GM18867 (cell line): ENCODE measurements at regions not wholly inside any gene's neighbourhood (a gene's known extent, or its start where the extent isn't known, plus 50 kb on each side); places are given as distances from the start of the nearest gene placed in this dataset.

ENCODE experiments used
- ATAC-seq: cut with Tn5 transposase; IDR thresholded peaks from one replicate; pipeline ENCODE4 v1.9.1; 2021; ENCODE audit warnings: mild to moderate bottlenecking, moderate library complexity; ENCODE audit not compliant: unreplicated experiment

DNA sequence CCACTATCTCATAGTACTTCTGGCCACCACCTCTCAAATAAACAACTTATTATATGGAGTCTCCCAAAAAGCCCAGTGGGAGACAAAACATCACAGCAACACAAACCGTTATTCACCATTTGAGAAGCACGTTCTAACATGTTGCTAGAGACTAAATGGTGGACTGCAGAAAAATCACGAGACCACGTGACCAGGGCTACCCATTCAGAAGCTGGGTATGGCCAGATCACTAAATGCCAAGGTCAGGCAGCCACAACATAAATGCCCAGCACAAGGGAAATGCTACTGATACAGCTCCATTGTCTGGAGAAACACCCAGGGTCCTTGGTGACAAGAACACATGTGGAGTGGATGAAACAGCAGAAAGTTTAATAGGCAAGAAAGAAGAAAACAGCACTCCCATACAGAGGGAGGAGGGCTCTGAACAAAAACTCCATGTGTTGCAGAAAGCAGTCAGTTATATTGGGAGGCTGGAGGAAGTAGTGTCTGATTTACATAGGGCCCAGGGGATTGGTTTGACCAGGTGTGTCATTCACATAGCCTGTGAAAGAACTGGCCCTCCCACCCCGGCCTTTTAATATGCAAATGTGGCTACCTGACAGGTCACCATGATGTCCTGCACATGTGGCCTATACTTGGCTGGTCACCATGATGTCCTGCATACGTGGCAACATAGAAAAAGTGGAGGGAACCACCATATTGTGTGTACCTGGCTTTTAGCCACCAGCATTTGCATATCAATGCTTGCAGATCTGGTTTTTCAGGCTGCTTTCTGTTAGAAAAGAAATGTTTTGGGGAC is 97.2 kb downstream of the TRIM36 start:
- ATAC-seq: no peak

DNA sequence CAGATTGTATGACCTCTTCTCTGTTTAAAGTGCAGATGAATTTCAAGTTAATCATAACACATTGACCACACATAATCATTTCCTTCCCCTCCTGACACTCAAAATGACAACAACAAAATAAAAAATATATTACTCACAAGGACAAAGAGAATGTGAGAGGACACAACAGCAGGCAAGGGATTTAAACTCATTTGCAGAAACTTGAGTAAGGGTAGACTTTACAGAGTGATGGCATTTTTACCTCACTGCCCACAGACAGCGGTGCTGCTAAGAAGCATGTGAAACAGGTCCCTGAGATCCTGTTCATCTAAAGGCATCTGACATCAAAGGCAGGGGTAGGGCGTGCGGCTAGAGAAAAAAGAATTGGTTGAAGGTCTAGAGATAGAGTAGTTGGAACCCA is 99.0 kb downstream of the TRIM36 start:
- no peak for ATAC-seq

DNA sequence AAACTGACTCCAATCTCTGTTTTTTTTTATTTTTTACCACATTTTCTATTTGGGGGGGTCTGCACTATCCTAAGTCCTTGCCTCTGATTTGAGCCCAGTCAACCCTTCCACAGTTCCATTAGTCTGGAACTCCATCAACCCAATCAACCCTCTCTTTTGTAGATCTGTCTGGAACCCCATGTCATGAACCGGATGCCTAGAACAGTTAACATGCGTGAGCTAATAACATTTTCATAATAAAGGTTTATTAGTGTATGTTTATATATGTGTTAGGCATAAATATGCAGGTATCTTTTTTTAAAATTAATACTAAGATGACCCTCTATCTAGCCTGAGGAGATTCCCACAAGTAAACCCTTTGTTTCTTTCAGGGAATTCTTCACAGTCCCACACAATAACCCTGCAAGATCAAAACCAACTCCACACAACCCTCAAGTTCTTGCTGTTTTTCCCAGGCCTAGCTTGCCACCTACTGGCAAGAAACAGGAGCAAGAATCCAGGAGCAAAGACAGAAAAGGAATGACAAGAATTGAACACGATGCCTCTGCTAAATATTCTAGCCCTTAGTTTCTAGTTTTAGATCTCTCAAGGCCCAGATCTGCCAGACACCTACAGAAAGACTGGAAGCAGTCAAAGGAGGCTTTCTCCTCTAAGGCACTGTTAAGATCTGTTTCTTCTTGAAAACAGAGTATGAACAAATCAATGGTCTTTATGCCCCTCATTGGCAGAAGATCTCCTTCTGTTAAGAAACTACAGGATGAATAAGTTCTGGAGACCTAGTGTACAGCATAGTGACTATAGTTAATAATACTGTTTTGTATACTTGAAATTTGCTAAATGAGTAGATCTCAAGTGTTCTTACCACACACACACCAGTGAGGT is 100.4 kb downstream of the TRIM36 start:
- peak; percentile 48 for ATAC-seq

DNA sequence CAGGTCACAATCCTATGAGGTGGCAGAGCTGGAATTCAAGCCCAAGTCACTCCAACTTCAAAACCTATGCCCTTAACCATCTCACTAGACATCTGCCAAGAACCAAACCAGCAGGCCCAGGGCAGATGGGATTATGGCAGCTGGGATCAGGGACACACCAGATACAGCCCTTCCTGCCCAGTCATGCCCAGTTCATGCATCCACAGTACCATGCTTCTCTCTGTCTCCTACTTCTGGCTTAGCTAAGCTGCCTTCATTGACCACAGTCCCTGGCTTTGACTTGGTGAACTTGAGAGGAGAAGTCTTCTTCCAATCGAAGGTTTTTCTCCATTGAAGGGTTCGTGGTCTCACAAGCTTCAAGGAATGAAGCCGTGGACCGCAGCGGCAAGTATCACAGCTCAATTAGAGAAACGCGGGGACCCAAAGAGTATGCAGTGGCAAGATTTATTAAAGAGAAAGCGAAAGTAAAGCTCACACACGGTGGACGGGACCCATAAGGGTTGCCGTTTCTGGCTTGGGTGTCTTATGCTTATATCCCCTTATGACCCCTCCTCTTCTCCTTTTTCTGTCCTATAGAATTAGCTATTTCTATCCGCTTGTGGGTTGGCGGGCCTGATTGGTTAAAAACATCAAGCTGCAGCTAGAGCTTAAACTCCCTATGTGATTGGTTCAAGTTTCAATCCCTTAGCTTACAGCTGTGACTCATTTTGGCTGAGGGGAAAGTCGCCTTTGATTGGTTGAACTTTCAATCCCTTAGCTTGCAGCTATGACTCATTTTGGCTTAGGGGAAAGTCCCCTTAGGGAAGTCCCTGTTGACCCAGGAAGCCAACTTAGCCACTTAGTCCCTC is 101.2 kb downstream of the TRIM36 start:
- ATAC-seq: peak; percentile 79

DNA sequence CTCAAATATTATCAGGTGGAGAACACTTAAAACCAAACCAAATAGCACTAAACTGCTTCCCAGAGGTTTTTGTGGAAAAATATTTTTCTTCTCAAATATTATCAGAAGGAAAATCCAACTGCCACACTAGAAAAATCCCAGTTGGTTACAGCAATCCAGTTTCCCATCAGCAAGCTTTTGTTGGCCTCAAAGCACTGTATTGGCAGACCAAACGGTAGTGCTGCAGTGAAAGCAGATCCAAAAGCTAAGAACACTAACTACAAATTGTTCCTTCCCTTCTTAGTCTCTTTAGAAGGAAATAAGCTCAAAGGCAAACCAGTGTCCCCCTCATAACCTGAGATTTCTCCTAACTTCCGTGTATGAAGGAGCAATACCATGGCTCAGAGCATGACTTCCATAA is 105.3 kb downstream of the TRIM36 start:
- ATAC-seq: no peak

DNA sequence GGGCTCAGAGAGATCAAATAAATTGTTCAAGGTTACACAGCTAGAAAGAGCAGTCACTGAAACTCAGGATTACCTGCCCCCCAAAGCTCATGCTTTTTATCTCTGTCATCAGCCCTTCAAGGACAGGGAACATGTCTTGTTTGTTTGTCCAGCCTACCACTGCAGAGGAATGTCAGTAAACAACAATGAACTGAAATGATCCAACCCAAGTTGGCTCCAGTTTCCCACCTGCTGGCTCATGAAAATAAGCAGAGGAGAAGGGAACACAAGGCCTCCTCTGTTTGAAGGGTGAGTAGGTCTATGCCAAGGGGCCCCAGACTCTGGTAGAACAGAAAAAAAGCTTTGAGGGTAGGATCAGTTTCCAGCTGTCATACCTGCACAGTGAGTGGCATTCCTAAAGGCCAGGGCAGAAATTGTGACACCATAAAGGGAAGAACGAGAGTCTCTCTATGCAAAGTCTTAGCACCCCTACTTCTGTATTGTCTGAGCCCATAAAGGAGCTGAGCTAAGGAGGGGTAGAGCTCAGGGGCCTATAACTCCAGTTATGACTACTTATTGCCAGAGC is 115.2 kb downstream of the TRIM36 start:
- ATAC-seq: no peak

DNA sequence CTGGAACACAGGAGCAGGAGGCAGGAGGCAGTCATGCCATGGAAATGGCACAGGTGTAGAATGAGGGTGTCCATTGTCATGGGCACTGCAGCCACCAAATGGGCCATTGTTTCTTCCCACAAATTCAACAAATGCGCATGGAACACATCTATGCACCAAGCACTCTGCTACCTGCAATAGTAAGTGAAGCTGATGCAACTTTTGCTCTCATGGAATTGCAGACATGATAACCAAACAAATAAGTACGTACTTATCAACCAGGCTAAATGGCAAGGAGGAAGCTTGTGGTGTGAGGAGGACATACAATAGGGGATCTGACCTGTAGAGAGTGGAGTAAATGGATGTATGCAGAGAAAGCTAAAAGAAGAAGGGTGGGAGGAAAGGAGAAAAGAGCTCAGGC is 116.8 kb downstream of the TRIM36 start:
- no peak for ATAC-seq

DNA sequence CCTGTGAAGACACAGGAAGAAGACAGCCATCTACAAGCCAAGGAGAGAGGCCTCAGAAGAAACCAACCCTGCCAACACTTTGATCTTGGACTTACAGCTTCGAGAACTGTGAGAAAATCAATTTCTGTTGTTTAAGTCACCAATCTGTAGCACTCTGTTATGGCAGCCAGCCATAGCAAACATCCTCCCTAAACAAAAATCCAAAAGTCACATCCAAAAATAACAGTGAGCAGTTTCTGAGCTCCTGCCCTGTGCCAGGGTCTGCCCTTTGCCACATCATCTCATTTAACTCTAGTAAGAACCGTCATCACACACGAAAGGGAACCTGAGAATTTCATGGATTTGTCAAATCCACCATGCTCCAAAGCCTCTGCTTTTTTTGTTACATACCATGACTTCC is 118.8 kb downstream of the TRIM36 start:
- ATAC-seq: no peak

DNA sequence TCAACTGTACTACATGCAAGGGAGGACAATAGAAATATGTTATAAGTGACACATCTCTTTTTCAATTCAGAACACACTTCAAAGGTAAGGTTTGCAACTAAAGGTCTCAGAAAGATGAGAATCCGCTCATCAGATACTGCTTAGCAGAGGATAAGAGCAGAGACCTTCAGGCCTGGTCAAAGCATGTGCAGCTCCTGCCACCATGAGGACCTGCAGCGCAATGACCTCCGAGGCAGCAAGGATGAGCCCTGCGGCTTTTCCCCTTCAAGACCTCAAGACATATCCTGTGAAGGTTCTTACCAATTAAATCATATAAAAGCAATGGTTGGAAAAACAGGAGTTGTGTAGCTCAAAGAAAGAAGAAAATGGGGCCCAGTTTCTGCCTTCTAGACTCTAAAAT is 135.8 kb downstream of the TRIM36 start:
- ATAC-seq: peak; percentile 70

DNA sequence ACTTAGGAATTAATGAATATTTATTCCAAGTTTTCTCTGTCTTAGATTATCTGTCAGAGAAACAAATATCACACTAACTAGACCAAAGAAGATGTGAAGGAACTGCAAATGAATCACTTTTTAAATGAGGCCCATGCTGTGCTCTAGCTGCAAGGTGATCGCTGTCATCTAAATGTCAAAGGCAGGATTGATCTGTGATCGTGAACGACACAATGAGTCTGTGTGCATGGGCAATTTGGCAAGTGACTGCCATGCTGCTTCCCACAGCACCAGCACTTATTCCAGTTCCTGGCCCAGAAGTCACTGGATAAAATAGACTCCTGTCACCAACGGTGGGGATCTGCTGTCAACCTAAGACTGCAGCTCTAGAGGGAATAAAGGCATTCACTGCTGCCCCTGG is 141.2 kb downstream of the TRIM36 start:
- ATAC-seq: no peak

DNA sequence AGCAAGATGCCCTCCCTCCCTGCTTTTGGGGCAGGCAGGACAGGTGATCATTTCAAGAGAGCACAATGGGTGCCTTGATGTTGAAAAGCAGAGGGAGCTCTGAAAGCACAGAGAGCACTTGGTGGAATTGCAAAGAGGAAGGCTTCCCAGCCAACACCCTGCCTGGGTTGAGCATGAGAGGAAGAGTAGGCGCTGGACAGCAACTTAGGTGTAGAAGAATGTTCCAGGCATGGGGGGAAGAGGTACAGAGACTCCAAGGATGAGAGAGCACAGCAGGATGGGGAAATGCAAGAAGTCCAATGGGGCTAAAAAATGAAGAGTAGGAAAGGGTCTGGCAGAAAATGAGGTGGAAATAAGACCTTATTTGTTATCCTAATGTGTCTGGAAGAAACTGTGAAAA is 144.8 kb downstream of the TRIM36 start:
- ATAC-seq: no peak

DNA sequence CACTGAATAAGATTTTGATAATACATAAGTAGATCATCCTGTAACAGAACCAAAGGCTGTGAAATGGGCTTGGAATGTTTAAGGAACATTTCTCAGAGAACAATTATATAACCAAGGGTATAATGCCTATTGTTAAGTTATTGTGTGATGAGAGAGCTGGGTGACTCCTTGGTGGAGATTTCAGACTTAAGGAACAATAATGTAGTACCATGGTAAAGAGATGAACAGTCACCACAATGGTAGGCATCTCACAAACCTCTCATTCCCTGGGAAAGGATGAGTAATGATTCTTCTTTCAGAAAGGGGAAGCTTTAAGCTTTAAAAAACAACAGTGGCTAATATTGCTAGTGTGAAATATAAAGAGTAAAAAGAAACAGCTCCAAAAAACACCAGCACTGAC is 147.4 kb downstream of the TRIM36 start:
- no peak for ATAC-seq

DNA sequence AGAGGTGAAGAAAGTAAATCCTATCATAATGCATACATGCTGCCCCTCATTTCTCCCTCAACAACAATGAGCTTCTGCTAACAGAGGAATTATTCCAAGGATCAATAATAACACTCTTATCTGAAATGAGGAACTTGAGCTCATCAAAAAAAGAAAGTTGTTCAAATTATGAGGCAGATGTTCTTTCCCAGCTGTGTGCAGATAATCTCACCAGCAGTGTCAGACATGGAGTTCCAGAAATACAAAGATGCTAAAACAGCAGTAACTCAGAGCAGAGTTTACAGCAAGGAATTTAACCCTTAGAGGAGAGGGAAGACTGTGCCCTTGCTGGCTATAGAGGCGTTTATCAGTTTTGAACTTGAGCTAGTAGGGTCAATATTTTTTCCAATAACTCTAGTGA is 153.1 kb downstream of the TRIM36 start:
- ATAC-seq: no peak

DNA sequence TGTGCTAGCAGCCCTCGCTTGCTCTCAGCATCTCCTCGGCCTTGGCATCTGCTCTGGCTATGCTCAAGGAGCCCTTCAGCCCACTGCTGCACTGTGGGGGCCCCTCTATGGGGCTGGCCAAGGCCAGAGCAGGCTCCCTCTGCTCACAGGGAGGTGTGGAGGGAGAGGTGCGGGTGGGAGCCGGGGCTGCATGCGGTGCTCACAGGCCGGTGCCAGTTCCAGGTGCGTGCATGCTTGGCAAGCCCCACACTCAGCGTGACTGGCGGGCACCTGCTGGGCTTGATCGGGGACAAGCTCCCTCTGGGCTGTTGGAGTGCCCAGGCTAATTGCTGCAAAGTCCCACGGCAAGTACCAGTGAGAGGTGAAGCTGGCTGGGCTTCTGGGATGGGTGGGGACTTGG is 170.5 kb downstream of the TRIM36 start:
- ATAC-seq: no peak

DNA sequence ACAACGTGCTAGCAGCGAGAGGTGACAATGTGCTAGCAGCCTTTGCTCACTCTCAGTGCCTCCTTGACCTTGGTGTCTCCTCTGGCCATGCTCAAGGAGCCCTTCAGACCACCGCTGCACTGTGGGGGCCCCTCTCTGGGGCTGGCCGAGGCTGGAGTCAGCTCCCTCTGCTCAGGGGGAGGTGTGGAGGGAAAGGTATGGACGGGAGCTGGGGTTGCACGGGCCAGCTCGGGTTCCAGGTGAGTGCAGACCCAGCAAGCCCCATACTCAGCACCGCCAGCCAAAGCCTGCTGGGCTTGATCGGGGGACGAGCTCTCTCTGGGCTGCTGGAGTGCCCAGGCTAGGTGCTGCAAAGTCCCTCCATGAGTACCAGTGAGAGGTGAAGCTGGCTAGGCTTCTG is 180.2 kb downstream of the TRIM36 start:
- no peak for ATAC-seq

DNA sequence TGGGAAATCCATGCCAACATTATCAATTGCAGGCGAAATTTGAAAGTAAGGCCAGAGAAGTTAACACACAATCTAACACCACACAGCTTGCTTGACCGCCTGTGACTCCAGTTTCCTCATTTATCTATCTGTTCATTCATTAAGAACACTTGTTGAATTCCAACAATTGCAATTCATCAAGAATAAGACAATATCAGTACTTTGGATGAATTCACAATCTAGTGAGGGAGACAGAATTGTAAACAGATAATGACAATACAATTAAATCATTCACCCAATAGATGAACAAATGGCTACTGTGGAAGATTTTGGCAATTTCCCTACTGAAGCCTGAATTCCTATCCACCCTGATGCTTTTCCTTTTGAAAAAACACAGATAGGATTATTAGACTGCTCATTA is 181.6 kb downstream of the TRIM36 start:
- no peak for ATAC-seq

DNA sequence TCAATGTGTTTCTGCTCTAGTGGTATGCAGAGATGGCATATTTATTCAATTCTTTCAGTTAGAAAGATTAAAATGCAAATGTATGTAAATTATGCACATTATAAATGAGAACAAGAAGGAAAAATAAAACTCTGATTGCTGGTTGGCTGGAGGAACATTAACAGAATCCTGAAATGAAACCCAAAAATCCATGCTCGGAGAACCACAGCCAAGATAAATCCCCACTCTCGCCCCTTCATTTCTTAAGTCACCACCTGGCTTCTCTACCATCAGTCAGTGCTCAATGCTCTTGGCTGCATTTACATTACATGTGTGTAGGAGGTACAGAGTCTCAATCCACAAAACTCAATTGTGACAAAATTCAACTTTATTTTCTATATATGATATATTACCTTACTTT is 184.9 kb downstream of the TRIM36 start:
- no peak for ATAC-seq

DNA sequence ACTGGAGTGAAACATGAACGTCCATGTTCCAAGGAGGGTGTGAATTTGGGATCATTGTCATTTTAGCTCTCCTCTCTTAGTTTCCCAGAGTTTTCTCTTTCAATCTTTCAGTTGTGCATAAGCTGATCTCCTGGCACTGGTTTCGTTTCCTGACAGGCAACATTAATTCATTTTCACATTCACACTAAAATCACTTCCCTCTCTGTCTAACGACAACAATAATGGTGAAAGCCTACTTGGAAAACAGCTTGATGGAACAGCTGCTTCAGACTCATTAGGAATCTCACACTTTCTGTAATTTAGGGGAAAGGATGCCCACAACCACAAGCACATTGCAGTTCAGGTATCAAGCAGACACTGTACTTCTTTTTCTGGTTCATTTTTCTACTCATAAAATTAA is 188.6 kb downstream of the TRIM36 start:
- no peak for ATAC-seq

DNA sequence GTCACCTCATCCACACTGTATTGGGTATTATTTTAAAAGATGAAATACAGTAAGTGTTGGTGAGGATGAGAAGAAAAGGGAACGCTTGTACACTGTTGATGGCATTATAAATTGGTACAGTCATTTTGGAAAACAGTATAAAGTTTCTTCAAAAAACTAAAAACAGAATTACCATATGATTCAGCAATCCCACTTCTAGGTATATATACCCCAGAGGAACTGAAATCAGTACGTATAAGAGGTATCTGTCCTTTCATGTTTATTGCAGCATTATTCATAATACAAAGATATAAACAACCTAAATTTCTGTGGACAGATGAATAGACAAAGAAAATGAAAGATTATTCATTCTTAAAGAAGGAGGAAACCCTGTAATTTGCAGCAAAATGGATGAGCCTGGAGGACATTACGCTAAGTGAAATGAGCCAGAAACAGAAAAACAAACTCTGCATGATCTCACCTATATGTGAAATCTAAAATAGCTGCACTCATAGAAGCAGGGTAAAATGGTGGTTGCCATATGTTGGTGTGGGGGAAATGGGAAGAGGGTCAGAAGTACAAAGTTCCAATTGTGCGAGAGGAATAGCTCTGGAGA is 191.6 kb downstream of the TRIM36 start:
- ATAC-seq: peak; percentile 66

DNA sequence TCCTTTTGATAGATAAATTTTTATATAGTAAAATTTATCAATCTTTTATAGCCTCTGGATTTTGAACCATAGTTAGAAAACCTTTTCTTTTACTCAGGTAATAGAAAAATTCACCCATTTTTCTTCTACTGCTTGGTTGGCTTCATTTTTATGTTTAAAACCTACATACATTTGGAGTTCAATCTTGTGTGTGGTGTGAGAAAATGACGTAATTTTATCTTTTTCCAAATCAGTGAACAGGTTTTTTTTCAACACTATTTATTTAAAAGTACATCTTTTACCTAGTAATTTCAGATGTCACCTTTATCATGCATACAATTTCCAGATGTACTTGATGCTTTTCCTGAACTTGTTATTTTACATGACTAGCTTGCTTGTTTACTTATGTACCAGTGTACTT is 200.2 kb downstream of the TRIM36 start:
- no peak for ATAC-seq

DNA sequence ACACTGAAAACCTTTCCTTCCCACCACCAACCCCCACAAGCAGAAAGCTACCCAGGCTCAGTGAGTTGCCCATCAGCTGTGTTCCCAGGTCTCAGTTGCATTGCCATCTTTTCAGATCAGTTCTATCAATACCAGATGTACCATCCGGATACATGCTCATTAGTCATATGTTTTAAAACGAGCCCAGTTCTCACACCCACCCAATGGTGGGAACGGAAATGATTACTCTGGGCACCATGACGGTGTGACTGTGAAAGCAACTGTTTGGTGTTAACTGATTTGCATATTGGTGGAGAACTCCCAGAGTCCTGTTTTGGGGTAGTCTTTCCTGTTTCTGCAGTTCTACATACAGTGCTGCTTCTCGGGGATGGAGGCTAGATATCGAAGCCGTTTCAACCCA is 212.3 kb downstream of the TRIM36 start:
- ATAC-seq: peak; percentile 95
